ENCODE measurements at regions not wholly inside any gene's neighbourhood (a gene's known extent, or its start where the extent isn't known, plus 50 kb on each side); places are given as distances from the start of the nearest gene placed in this dataset.

DNA sequence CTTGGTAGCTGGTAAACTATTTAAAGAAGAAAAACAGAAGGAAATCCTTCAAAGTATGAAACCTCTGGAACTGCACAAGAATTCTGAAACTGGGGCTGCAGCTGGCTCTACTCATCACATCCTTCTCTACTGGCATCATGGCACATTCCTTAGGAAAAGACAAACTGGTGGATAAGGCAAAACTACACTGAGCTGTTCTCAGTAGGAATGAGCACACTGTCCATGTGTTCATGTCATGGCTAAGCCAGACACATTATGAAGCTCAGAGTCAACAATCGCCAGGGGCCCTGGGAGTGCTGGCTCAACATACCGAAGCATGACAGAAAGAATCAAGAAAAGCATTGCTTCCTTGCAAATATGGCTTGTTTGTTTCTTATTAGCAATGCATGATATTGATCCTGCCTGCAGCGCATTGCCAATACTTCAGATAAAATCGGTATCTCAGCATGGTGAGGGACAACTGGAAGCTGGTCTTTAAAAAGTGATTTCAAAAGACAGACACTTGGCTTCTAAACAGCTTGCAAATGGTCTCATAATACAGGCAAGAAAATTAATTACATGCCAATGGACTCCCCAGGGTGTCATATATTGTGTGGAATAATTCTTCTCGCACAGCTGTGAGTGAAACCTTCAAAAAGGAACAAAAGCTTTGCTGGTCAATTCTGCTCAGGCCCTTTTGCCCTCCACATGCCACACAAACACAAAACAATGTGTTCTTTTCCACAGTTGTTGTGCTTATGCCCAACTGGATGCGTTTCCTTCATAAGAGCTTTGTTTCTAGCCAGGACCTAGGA lies 300.2 kb upstream of the VCX start:
- Histone ChIP-seq H4K20me1 (ENCODE audit: control insufficient read depth, insufficient read depth, insufficient read length) (no peaks in the 10 kb centered on the region), H2BK15ac (ENCODE audit: low read depth, low read length) (no peak overlapping the region), H2BK120ac (ENCODE audit: low read depth, low read length, poor library complexity, severe bottlenecking) (no peak overlapping the region), H4K8ac (replicated peaks; ENCODE audit: insufficient read length, low read depth, low read length) (no peak overlapping the region), H3K9me3 (ENCODE audit: control insufficient read depth, low read depth, low read length) (no peaks in the 10 kb centered on the region), H3K23me2 (ENCODE audit: insufficient read length, low read depth, low read length, poor library complexity, severe bottlenecking) (no peaks in the 10 kb centered on the region), H3K27ac (ENCODE audit: insufficient read length, low read depth, low read length) (no peak overlapping the region), H3K27me3 (ENCODE audit: insufficient read depth, low read length) (no peaks in the 10 kb centered on the region), H2BK20ac (ENCODE audit: low read depth, low read length, poor library complexity, severe bottlenecking) (no peak overlapping the region), H3K4me2 (ENCODE audit: insufficient read depth, insufficient read length, low read length) (no peak overlapping the region), H4K5ac (ENCODE audit: insufficient read length, low read depth, low read length) (no peak overlapping the region), H4K91ac (ENCODE audit: insufficient read length, low read depth, low read length) (no peak overlapping the region), H2BK12ac (ENCODE audit: insufficient read length, low read depth, low read length) (no peak overlapping the region), H3K4ac (ENCODE audit: low read depth, low read length) (no peak overlapping the region), H3K14ac (ENCODE audit: insufficient read depth, low read length) (no peak overlapping the region), H3K4me1 (ENCODE audit: insufficient read depth, low read length) (no peaks in the 10 kb centered on the region), H3K9ac (ENCODE audit: extremely low read depth, insufficient read length, low read length) (no peak overlapping the region), H3K23ac (ENCODE audit: insufficient read length, low read depth, low read length) (no peak overlapping the region), H3T11ph (ENCODE audit: low read length) (no peak overlapping the region), H3K56ac (ENCODE audit: insufficient read length, low read depth, low read length) (no peak overlapping the region), H3K79me1 (ENCODE audit: insufficient read depth, low read depth, low read length, poor library complexity, severe bottlenecking) (no peaks in the 10 kb centered on the region), H2BK5ac (ENCODE audit: insufficient read length, low read length) (no peak overlapping the region), H3K79me2 (ENCODE audit: insufficient read depth, low read length) (no peaks in the 10 kb centered on the region), H2AK5ac (ENCODE audit: insufficient read length, low read length) (no peak overlapping the region), H2AFZ (ENCODE audit: low read length) (no peak overlapping the region), H3K18ac (ENCODE audit: insufficient read length, low read depth, low read length) (no peak overlapping the region)
- Mint-ChIP-seq H3K9me3 (peaks cover 0 to 4% of the 10 kb centered on the region in 2 experiments; a peak in 1 of 5 replicates), H3K27ac (no peak overlapping the region), H3K36me3 (ENCODE audit: insufficient read depth in 1 of 3, low read depth in 3 of 3) (no peaks in the 10 kb centered on the region), H3K27me3 (ENCODE audit: low read depth) (no peaks in the 10 kb centered on the region), H3K4me1 (peaks cover 5 to 15% of the 10 kb centered on the region in 2 experiments), H3K4me3 (no peak overlapping the region)
- TF ChIP-seq CTCF (conservative IDR thresholded peaks at IDR 0.05): no peak
- DNase-seq: no peak
- no CpG with 5 or more reads among the region's 6 CpGs for WGBS (ENCODE audit: extremely low coverage, insufficient read length, low lambda C conversion rate)

All from H9 (cell line).